Loucy (cell line): ENCODE measurements at regions not wholly inside any gene's neighbourhood (a gene's known extent, or its start where the extent isn't known, plus 50 kb on each side); places are given as distances from the start of the nearest gene placed in this dataset.

Experiments used
- CTCF ChIP-seq: fragments of 200-600 bp; sonication (generic); conservative IDR thresholded peaks from 2 replicates; pipeline ENCODE4 v1.5.1; 2014; ENCODE audit warnings: mild to moderate bottlenecking, antibody characterized with exemption, low read length
- EZH2phosphoT487 ChIP-seq: fragments of 200-600 bp; IDR thresholded peaks from 2 replicates; pipeline ENCODE4 v1.6.1; 2018; ENCODE audit warnings: antibody characterized with exemption, mild to moderate bottlenecking, moderate library complexity, borderline replicate concordance

- TF ChIP-seq CTCF (no peak), EZH2phosphoT487 (no peak)
Observed at GRCh38 chr1:218882454-218882853, 291.2 kb upstream of the LYPLAL1 start.
